ENCODE measurements at regions not wholly inside any gene's neighbourhood (a gene's known extent, or its start where the extent isn't known, plus 50 kb on each side); places are given as distances from the start of the nearest gene placed in this dataset.

- no peak for TF ChIP-seq BHLHE40 (IDR thresholded peaks at IDR 0.05; ENCODE audit: borderline replicate concordance in 1 of 2, low read depth in 2 of 2, low read length in 1 of 2)
- no peak for TF ChIP-seq IRF5 (IDR thresholded peaks at IDR 0.05; ENCODE audit: borderline replicate concordance)
Observed at GRCh38 chr3:148510561-148510960, 187.1 kb upstream of the AGTR1 start (continued).

- Histone ChIP-seq H3K36me3 (ENCODE audit: control insufficient read depth in 2 of 2, insufficient read depth in 2 of 2, low read length in 1 of 2) (no peaks in the 10 kb centered on the region), H2AFZ (ENCODE audit: control insufficient read depth, low read depth, low read length) (no peak overlapping the region), H3K4me1 (ENCODE audit: control insufficient read depth, insufficient read depth, low read length) (no peaks in the 10 kb centered on the region), H3K27ac (ENCODE audit: control insufficient read depth, insufficient read depth) (no peak overlapping the region), H4K20me1 (ENCODE audit: control insufficient read depth, insufficient read depth) (no peaks in the 10 kb centered on the region), H3K4me3 (no peak overlapping the region), H3K4me2 (ENCODE audit: control insufficient read depth, insufficient read depth) (no peak overlapping the region), H3K9ac (ENCODE audit: control insufficient read depth, insufficient read depth, low read length) (no peak overlapping the region), H3K79me2 (ENCODE audit: control insufficient read depth, insufficient read depth, low read length) (no peaks in the 10 kb centered on the region), H3K27me3 (replicated peaks in 1 of 2; ENCODE audit: control insufficient read depth in 2 of 2, insufficient read depth in 2 of 2, low read length in 1 of 2) (no peaks in the 10 kb centered on the region), H3K9me3 (replicated peaks; ENCODE audit: control insufficient read depth, insufficient read depth, low read length) (no peaks in the 10 kb centered on the region)
- no TSS peak for BruUV-seq (replicated peaks)
- ATAC-seq (no peak), FAIRE-seq (no peak), DNase-seq (ENCODE audit: low read depth, low spot score) (no peak)
- ChIA-PET POLR2A (no interaction called here), RAD21 (ENCODE audit: unreplicated experiment) (no interaction called here), SMC1A (ENCODE audit: uncharacterized antibody, unreplicated experiment) (no interaction called here), CTCF (no interaction called here)
- in situ Hi-C loops (cut with MboI) (no loop called here), intact Hi-C loops (cut with micrococcal nuclease; ENCODE audit: unreplicated experiment) (no loop called here)
- TF ChIP-seq PML (IDR thresholded peaks at IDR 0.05; ENCODE audit: low read length) (no peak), NRF1 (conservative IDR thresholded peaks at IDR 0.05; ENCODE audit: low read depth, low read length) (no peak), BCLAF1 (IDR thresholded peaks at IDR 0.05) (no peak), TCF3 (IDR thresholded peaks at IDR 0.05; ENCODE audit: borderline replicate concordance, insufficient read depth, low read depth, low read length) (no peak), WRNIP1 (IDR thresholded peaks at IDR 0.05; ENCODE audit: borderline replicate concordance, low read depth, low read length) (no peak), MAX (IDR thresholded peaks at IDR 0.05; ENCODE audit: low read depth, low read length) (no peak), ZNF622 (IDR thresholded peaks at IDR 0.05) (no peak), STAT1 (conservative IDR thresholded peaks at IDR 0.05) (no peak), CHD2 (IDR thresholded peaks at IDR 0.05; ENCODE audit: borderline replicate concordance, low read depth, low read length) (no peak), CEBPB (IDR thresholded peaks at IDR 0.05; ENCODE audit: borderline replicate concordance in 1 of 2, low read depth in 2 of 2, low read length in 2 of 2) (no peak), ZBED1 (IDR thresholded peaks at IDR 0.05; ENCODE audit: borderline replicate concordance) (no peak), NR2F1 (conservative IDR thresholded peaks at IDR 0.05) (no peak), NR2C2 (IDR thresholded peaks at IDR 0.05; ENCODE audit: borderline replicate concordance, control insufficient read depth, insufficient read length, low read depth) (no peak), JUND (IDR thresholded peaks at IDR 0.05; ENCODE audit: low read depth, low read length) (no peak), CHD4 (IDR thresholded peaks at IDR 0.05) (no peak), USF2 (IDR thresholded peaks at IDR 0.05; ENCODE audit: borderline replicate concordance, low read depth, low read length) (no peak), SPI1 (IDR thresholded peaks at IDR 0.05; ENCODE audit: borderline replicate concordance, insufficient read depth, low read depth, low read length) (no peak), SIN3A (IDR thresholded peaks at IDR 0.05; ENCODE audit: low read depth, low read length) (no peak)
Observed at GRCh38 chr3:148512648-148513047, 185.1 kb upstream of the AGTR1 start.
